Suprapubic skin (tissue), 3 donors: ENCODE measurements at regions not wholly inside any gene's neighbourhood (a gene's known extent, or its start where the extent isn't known, plus 50 kb on each side); places are given as distances from the start of the nearest gene placed in this dataset.

Experiments used
- EP300 ChIP-seq: sonication (generic); formaldehyde crosslinking; IDR thresholded peaks from one replicate; pipeline ENCODE4 v1.6.1; 2017; ENCODE audit warnings: antibody characterized with exemption
- POLR2A ChIP-seq, 2 donors: fragments of 450-650 bp; IDR thresholded peaks; one replicate each; pipeline ENCODE4 v1.6.1; 2017; ENCODE audit warnings: antibody characterized with exemption in 2 of 2, mild to moderate bottlenecking in 2 of 2, moderate library complexity in 2 of 2
- TF ChIP-seq, protein P1 (sequence below), 2 donors: fragments of 200-600 bp in 1 of 2; fragments of 450-650 bp in 1 of 2; sonication (generic) in 1 of 2; IDR thresholded peaks; one replicate each; pipeline ENCODE4 v1.5.1; 2016 to 2019; ENCODE audit warnings: antibody characterized with exemption in 2 of 2, mild to moderate bottlenecking in 1 of 2, moderate library complexity in 1 of 2

- TF ChIP-seq EP300 (no peak), POLR2A (IDR thresholded peaks at IDR 0.05) (no peak)
- TF ChIP-seq, protein P1, sequence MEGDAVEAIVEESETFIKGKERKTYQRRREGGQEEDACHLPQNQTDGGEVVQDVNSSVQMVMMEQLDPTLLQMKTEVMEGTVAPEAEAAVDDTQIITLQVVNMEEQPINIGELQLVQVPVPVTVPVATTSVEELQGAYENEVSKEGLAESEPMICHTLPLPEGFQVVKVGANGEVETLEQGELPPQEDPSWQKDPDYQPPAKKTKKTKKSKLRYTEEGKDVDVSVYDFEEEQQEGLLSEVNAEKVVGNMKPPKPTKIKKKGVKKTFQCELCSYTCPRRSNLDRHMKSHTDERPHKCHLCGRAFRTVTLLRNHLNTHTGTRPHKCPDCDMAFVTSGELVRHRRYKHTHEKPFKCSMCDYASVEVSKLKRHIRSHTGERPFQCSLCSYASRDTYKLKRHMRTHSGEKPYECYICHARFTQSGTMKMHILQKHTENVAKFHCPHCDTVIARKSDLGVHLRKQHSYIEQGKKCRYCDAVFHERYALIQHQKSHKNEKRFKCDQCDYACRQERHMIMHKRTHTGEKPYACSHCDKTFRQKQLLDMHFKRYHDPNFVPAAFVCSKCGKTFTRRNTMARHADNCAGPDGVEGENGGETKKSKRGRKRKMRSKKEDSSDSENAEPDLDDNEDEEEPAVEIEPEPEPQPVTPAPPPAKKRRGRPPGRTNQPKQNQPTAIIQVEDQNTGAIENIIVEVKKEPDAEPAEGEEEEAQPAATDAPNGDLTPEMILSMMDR (IDR thresholded peaks at IDR 0.05): no peak
Observed at GRCh38 chr13:26949701-26950502, 189.3 kb upstream of the GPR12 start.
